Body of pancreas (tissue), 4 donors: ENCODE measurements at regions not wholly inside any gene's neighbourhood (a gene's known extent, or its start where the extent isn't known, plus 50 kb on each side); places are given as distances from the start of the nearest gene placed in this dataset.

ENCODE experiments used
- ATAC-seq: fragments of 150-250 bp; one replicate; pipeline ENCODE4 v1.9.1; 2016
- DNase-seq, 4 donors: peaks; one replicate each; pipeline ENCODE4 v3.0.0-alpha.2; 2019
- H3K27ac ChIP-seq, 4 donors: fragments of 200-600 bp; sonication (generic); 1 replicate in 3 of 4; 2 replicates in 1 of 4; pipeline versions ENCODE4 v1.5.1 to v1.6.1; 2016 to 2019; ENCODE audit warnings: mild to moderate bottlenecking in 1 of 4, mixed read lengths in 1 of 4, moderate library complexity in 1 of 4
- H3K27me3 ChIP-seq, 2 donors: fragments of 200-600 bp; sonication (generic); one replicate each; pipeline ENCODE4 v1.6.0; 2016; ENCODE audit warnings: mild to moderate bottlenecking in 1 of 2
- H3K36me3 ChIP-seq, 2 donors: fragments of 200-600 bp; sonication (generic); replicated peaks in 1 of 2; 2 replicates each; pipeline ENCODE4 v1.5.1; 2016; ENCODE audit warnings: low read depth in 2 of 2; ENCODE audit not compliant: insufficient read depth in 1 of 2
- H3K4me1 ChIP-seq: fragments of 200-600 bp; sonication (generic); one replicate; pipeline ENCODE4 v1.6.0; 2016
- H3K4me3 ChIP-seq, 2 donors: fragments of 200-600 bp; sonication (generic); 1 replicate in 1 of 2; 2 replicates in 1 of 2; pipeline ENCODE4 v1.5.1; 2016 to 2019
- H3K9me3 ChIP-seq, 3 donors: fragments of 200-600 bp; sonication (generic); 1 replicate in 2 of 3; 2 replicates in 1 of 3; pipeline ENCODE4 v1.5.1; 2016
- POLR2A ChIP-seq, 3 donors: fragments of 450-650 bp; IDR thresholded peaks; one replicate each; pipeline ENCODE4 v1.6.1; 2016; ENCODE audit warnings: antibody characterized with exemption in 3 of 3, mild to moderate bottlenecking in 2 of 3
- WGBS, 2 donors: methylation state at CpG; one replicate each; pipeline ENCODE4 v1.1.5; 2017; 5-methylcytosine and 5-hydroxymethylcytosine counted together
- intact Hi-C: fragments of 100-400 bp; cut with DNase I; formaldehyde crosslinking; loops from one replicate; pipeline ENCODE4 v1.15.1; 2023
- TF ChIP-seq, protein P1 (sequence below), 7 experiments: fragments of 450-650 bp in 4 of 7; fragments of 200-600 bp in 3 of 7; sonication (generic) in 3 of 7; IDR thresholded peaks; one replicate each; pipeline ENCODE4 v1.5.1; 2016 to 2019; ENCODE audit warnings: antibody characterized with exemption in 7 of 7

- H3K4me3 ChIP-seq: no peak overlapping the region
- H3K27me3 ChIP-seq: no peaks in the 10 kb centered on the region
- H3K36me3 ChIP-seq: no peaks in the 10 kb centered on the region
- intact Hi-C loops: no loop called here
- WGBS, 2 donors: 80% methylated on average over 8 of the region's 8 CpGs
- no peak overlapping the region for H3K27ac ChIP-seq
- TF ChIP-seq, protein P1, sequence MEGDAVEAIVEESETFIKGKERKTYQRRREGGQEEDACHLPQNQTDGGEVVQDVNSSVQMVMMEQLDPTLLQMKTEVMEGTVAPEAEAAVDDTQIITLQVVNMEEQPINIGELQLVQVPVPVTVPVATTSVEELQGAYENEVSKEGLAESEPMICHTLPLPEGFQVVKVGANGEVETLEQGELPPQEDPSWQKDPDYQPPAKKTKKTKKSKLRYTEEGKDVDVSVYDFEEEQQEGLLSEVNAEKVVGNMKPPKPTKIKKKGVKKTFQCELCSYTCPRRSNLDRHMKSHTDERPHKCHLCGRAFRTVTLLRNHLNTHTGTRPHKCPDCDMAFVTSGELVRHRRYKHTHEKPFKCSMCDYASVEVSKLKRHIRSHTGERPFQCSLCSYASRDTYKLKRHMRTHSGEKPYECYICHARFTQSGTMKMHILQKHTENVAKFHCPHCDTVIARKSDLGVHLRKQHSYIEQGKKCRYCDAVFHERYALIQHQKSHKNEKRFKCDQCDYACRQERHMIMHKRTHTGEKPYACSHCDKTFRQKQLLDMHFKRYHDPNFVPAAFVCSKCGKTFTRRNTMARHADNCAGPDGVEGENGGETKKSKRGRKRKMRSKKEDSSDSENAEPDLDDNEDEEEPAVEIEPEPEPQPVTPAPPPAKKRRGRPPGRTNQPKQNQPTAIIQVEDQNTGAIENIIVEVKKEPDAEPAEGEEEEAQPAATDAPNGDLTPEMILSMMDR (IDR thresholded peaks at IDR 0.05): no peak
- no peak for TF ChIP-seq POLR2A (IDR thresholded peaks at IDR 0.05)
- no peak for ATAC-seq
- H3K4me1 ChIP-seq: no peaks in the 10 kb centered on the region
- DNase-seq: no peak
- no peaks in the 10 kb centered on the region for H3K9me3 ChIP-seq
These were observed 79.5 kb upstream of the CHMP2B start for GRCh38 chr3:87147562-87147961.

- no peaks in the 10 kb centered on the region for H3K27me3 ChIP-seq
- DNase-seq (peak in 1 of 4 donors; percentile 13), ATAC-seq (no peak)
- H3K4me1 ChIP-seq: no peaks in the 10 kb centered on the region
- 61 to 69% methylated on average over 6 of the region's 6 CpGs for WGBS, 2 donors
- H3K36me3 ChIP-seq: no peaks in the 10 kb centered on the region
- H3K9me3 ChIP-seq: peaks cover 0 to 8% (median 0%) of the 10 kb centered on the region in 3 donors
- no peak overlapping the region for H3K4me3 ChIP-seq
- intact Hi-C loops: no loop called here
- no peak for TF ChIP-seq POLR2A (IDR thresholded peaks at IDR 0.05)
- no peak overlapping the region for H3K27ac ChIP-seq
These were observed 81.6 kb upstream of the CHMP2B start for GRCh38 chr3:87145553-87145952.

DNA sequence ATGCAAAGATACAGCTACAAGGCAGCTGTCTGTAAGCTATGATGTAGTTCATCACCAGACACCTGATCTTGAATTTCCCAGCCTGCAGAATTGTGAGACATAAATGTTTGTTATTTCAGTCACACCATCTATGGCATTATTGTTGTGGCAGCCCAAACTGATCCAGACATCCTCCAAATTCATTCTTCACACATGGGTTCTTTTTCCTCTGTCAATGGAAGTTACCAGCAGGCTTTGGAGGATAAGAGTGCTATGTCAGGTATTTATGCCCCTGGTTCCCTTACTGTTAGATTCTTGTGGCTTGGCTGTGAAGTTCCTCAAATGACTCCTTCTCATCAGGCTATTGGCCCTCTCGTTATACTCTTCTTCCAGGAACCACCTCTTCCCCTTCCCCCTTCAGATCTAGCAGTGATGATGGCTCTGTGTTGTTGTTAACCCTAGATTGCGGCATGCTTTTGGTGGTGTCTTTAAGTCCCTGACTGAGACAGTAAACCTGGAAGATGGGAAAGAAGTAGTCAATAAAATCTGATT, 91.0 kb upstream of the CHMP2B start:
- no peaks in the 10 kb centered on the region for H3K36me3 ChIP-seq
- TF ChIP-seq, protein P1 (IDR thresholded peaks at IDR 0.05): no peak
- no peak for TF ChIP-seq POLR2A (IDR thresholded peaks at IDR 0.05)
- intact Hi-C loops: no loop called here
- ATAC-seq (no peak), DNase-seq (no peak)
- H3K27me3 ChIP-seq: no peaks in the 10 kb centered on the region
- 64 to 73% methylated on average over 2 of the region's 2 CpGs for WGBS, 2 donors
- peaks cover 0 to 3% (median 0%) of the 10 kb centered on the region in 3 donors for H3K9me3 ChIP-seq
- no peaks in the 10 kb centered on the region for H3K4me1 ChIP-seq
- no peak overlapping the region for H3K4me3 ChIP-seq
- H3K27ac ChIP-seq: no peak overlapping the region

GRCh38 chr3:87135412-87135811, 91.7 kb upstream of the CHMP2B start:
- H3K27ac ChIP-seq: no peak overlapping the region
- H3K36me3 ChIP-seq: no peaks in the 10 kb centered on the region
- ATAC-seq: no peak
- 55 to 69% methylated on average over 3 of the region's 3 CpGs for WGBS, 2 donors
- H3K27me3 ChIP-seq: no peaks in the 10 kb centered on the region
- intact Hi-C loops: no loop called here
- H3K4me1 ChIP-seq: no peaks in the 10 kb centered on the region
- no peak overlapping the region for H3K4me3 ChIP-seq
- DNase-seq: no peak
- TF ChIP-seq POLR2A (IDR thresholded peaks at IDR 0.05): no peak
- TF ChIP-seq, protein P1 (IDR thresholded peaks at IDR 0.05): no peak
- no peaks in the 10 kb centered on the region for H3K9me3 ChIP-seq

GRCh38 chr3:87132801-87133200, 94.3 kb upstream of the CHMP2B start:
- TF ChIP-seq, protein P1 (IDR thresholded peaks at IDR 0.05): no peak
- TF ChIP-seq POLR2A (IDR thresholded peaks at IDR 0.05): no peak
- Histone ChIP-seq H3K36me3 (no peaks in the 10 kb centered on the region), H3K27ac (no peak overlapping the region), H3K4me1 (no peaks in the 10 kb centered on the region), H3K27me3 (no peaks in the 10 kb centered on the region), H3K9me3 (no peaks in the 10 kb centered on the region), H3K4me3 (no peak overlapping the region)
- ATAC-seq: no peak
- DNase-seq: no peak
- intact Hi-C loops: no loop called here
- WGBS, 2 donors: 92 to 96% methylated on average over 2 of the region's 2 CpGs
